HFFc6 (cell line): ENCODE measurements at regions not wholly inside any gene's neighbourhood (a gene's known extent, or its start where the extent isn't known, plus 50 kb on each side); places are given as distances from the start of the nearest gene placed in this dataset.

Experiments
- DNase-seq: peaks from one replicate; pipeline ENCODE4 v3.0.0-alpha.2; 2018
- H3K27ac Mint-ChIP-seq: 2 replicates; pipeline ENCODE4 v1.8.0; 2020; ENCODE audit warnings: mild to moderate bottlenecking, mixed read lengths
- H3K27me3 Mint-ChIP-seq: 2 replicates; pipeline ENCODE4 v1.8.0; 2021; ENCODE audit warnings: mild to moderate bottlenecking, moderate library complexity, mixed read lengths; ENCODE audit not compliant: insufficient read depth
- H3K36me3 Mint-ChIP-seq: 2 replicates; pipeline ENCODE4 v1.8.0; 2021; ENCODE audit warnings: low read depth, mixed read lengths
- H3K4me1 Mint-ChIP-seq: 2 replicates; pipeline ENCODE4 v1.8.0; 2020; ENCODE audit warnings: low read depth, mixed read lengths
- H3K4me3 Mint-ChIP-seq: 2 replicates; pipeline ENCODE4 v1.8.0; 2020; ENCODE audit warnings: mild to moderate bottlenecking, moderate library complexity, mixed read lengths
- H3K9me3 Mint-ChIP-seq: 2 replicates; pipeline ENCODE4 v1.8.0; 2020; ENCODE audit warnings: mild to moderate bottlenecking, mixed read lengths
- TF ChIP-seq, protein P1 (sequence below): fragments of 200-600 bp; sonication (generic); IDR thresholded peaks from 2 replicates; pipeline ENCODE4 v1.5.0; 2021; ENCODE audit warnings: antibody characterized with exemption, mild to moderate bottlenecking

- TF ChIP-seq, protein P1, sequence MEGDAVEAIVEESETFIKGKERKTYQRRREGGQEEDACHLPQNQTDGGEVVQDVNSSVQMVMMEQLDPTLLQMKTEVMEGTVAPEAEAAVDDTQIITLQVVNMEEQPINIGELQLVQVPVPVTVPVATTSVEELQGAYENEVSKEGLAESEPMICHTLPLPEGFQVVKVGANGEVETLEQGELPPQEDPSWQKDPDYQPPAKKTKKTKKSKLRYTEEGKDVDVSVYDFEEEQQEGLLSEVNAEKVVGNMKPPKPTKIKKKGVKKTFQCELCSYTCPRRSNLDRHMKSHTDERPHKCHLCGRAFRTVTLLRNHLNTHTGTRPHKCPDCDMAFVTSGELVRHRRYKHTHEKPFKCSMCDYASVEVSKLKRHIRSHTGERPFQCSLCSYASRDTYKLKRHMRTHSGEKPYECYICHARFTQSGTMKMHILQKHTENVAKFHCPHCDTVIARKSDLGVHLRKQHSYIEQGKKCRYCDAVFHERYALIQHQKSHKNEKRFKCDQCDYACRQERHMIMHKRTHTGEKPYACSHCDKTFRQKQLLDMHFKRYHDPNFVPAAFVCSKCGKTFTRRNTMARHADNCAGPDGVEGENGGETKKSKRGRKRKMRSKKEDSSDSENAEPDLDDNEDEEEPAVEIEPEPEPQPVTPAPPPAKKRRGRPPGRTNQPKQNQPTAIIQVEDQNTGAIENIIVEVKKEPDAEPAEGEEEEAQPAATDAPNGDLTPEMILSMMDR = no peak
- H3K9me3 Mint-ChIP-seq = no peaks in the 10 kb centered on the region
Observed at GRCh38 chr4:56272003-56272402, 115.3 kb downstream of the AASDH start.

DNA sequence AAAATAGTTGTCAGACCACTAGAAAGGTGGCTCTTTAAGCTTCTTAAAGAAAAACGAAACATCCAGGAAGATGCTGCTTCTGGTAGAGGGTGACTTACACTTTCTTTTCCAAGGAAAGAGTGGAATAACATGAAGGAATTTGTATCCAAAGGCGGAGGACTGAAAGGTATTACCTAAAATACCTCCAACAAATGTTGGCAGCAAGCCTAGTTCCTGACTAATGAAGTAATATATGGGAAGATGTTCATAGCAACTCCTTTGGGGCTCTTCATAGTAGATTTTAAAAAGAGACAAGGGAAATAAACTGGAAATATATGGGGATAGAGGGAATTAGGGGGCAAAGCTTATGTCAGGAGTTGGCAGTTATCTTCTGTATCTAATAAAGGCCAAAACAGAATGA is 116.2 kb downstream of the AASDH start:
- Mint-ChIP-seq H3K9me3 (no peaks in the 10 kb centered on the region), H3K27ac (no peak overlapping the region), H3K36me3 (no peaks in the 10 kb centered on the region), H3K27me3 (peaks cover 3% of the 10 kb centered on the region), H3K4me3 (no peak overlapping the region), H3K4me1 (no peaks in the 10 kb centered on the region)
- TF ChIP-seq, protein P1 = no peak
- no peak for DNase-seq

More at GRCh38 chr4:56272003-56272402, 115.3 kb downstream of the AASDH start:
- Mint-ChIP-seq H3K4me1 (no peaks in the 10 kb centered on the region), H3K36me3 (no peaks in the 10 kb centered on the region), H3K4me3 (no peak overlapping the region), H3K27me3 (peaks cover 3% of the 10 kb centered on the region), H3K27ac (no peak overlapping the region)
- DNase-seq = no peak

- Mint-ChIP-seq H3K36me3 (no peaks in the 10 kb centered on the region), H3K4me3 (no peak overlapping the region), H3K9me3 (no peaks in the 10 kb centered on the region), H3K27me3 (peaks cover 3% of the 10 kb centered on the region), H3K4me1 (no peaks in the 10 kb centered on the region), H3K27ac (no peak overlapping the region)
- TF ChIP-seq, protein P1 = no peak
- DNase-seq = no peak
Observed at GRCh38 chr4:56267558-56267957, 119.7 kb downstream of the AASDH start.

- TF ChIP-seq, protein P1 = no peak
- Mint-ChIP-seq H3K27me3 (peaks cover 8% of the 10 kb centered on the region), H3K4me1 (no peaks in the 10 kb centered on the region), H3K36me3 (no peaks in the 10 kb centered on the region), H3K27ac (no peak overlapping the region), H3K9me3 (no peaks in the 10 kb centered on the region), H3K4me3 (no peak overlapping the region)
- DNase-seq = no peak
Observed at GRCh38 chr4:56264873-56265272, 122.4 kb downstream of the AASDH start.

- no peak overlapping the region for H3K4me3 Mint-ChIP-seq
- H3K27ac Mint-ChIP-seq = no peak overlapping the region
- H3K27me3 Mint-ChIP-seq = peaks cover 8% of the 10 kb centered on the region
- H3K9me3 Mint-ChIP-seq = no peaks in the 10 kb centered on the region
- no peaks in the 10 kb centered on the region for H3K4me1 Mint-ChIP-seq
- H3K36me3 Mint-ChIP-seq = no peaks in the 10 kb centered on the region
- TF ChIP-seq, protein P1 = no peak
- no peak for DNase-seq
Observed at GRCh38 chr4:56261027-56261426, 126.3 kb downstream of the AASDH start.

- Mint-ChIP-seq H3K4me3 (no peak overlapping the region), H3K27me3 (peaks cover 8% of the 10 kb centered on the region), H3K9me3 (no peaks in the 10 kb centered on the region), H3K27ac (no peak overlapping the region), H3K4me1 (no peaks in the 10 kb centered on the region), H3K36me3 (no peaks in the 10 kb centered on the region)
- DNase-seq = no peak
- TF ChIP-seq, protein P1 = no peak
Observed at GRCh38 chr4:56260320-56260719, 127.0 kb downstream of the AASDH start.
